ENCODE measurements at regions not wholly inside any gene's neighbourhood (a gene's known extent, or its start where the extent isn't known, plus 50 kb on each side); places are given as distances from the start of the nearest gene placed in this dataset.

DNA sequence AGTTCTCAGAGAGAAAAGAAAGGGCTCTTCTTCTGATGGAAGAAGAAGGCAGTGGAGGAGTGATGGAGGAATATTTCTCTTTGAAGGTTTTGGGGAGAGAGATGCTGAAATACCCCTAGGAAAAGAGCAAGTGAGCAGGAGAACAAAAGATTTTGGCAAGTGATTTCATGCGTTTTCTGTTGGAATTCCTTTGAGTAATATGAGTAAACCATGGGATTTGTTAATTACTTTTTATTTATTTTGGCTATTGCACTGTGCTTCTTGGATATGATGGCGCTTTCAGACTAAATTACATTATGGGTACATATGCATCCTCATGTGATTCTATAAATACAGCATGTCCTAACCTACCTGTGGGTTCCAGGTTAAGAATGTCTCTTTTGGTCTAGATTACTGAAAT is 210.1 kb upstream of the PTGFR start:
- TF ChIP-seq, protein P1, sequence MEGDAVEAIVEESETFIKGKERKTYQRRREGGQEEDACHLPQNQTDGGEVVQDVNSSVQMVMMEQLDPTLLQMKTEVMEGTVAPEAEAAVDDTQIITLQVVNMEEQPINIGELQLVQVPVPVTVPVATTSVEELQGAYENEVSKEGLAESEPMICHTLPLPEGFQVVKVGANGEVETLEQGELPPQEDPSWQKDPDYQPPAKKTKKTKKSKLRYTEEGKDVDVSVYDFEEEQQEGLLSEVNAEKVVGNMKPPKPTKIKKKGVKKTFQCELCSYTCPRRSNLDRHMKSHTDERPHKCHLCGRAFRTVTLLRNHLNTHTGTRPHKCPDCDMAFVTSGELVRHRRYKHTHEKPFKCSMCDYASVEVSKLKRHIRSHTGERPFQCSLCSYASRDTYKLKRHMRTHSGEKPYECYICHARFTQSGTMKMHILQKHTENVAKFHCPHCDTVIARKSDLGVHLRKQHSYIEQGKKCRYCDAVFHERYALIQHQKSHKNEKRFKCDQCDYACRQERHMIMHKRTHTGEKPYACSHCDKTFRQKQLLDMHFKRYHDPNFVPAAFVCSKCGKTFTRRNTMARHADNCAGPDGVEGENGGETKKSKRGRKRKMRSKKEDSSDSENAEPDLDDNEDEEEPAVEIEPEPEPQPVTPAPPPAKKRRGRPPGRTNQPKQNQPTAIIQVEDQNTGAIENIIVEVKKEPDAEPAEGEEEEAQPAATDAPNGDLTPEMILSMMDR (IDR thresholded peaks at IDR 0.05), result no peak
- no peak for TF ChIP-seq POLR2A (IDR thresholded peaks at IDR 0.05)

Measured in testis (tissue), 2 donors.